ENCODE measurements at regions not wholly inside any gene's neighbourhood (a gene's known extent, or its start where the extent isn't known, plus 50 kb on each side); places are given as distances from the start of the nearest gene placed in this dataset.
A peak's percentile ranks its signal among the peaks of the same experiment; 100 is the strongest.

DNA sequence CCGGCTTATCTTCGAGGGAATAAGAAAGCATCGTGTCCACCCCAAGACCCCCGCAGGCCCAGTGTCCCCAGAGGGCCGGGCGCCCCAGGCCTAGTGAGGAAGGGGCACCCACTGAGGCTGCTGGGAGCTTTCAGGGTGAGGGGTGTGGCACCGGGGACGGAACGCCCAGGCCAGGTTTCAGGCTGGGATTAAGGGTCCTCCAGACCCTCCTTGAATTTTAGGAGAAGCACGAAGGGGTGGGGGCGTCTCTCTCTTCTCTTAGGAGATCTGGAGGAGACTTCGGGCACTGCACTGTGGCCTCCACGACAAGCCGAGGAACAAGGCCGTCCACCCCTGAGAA, 96.8 kb downstream of the PDGFA start:
- peak; percentile 51 for DNase-seq
- H3K4me3 ChIP-seq (ENCODE audit: insufficient read depth, low read depth, low read length), result no peak overlapping the region

DNA sequence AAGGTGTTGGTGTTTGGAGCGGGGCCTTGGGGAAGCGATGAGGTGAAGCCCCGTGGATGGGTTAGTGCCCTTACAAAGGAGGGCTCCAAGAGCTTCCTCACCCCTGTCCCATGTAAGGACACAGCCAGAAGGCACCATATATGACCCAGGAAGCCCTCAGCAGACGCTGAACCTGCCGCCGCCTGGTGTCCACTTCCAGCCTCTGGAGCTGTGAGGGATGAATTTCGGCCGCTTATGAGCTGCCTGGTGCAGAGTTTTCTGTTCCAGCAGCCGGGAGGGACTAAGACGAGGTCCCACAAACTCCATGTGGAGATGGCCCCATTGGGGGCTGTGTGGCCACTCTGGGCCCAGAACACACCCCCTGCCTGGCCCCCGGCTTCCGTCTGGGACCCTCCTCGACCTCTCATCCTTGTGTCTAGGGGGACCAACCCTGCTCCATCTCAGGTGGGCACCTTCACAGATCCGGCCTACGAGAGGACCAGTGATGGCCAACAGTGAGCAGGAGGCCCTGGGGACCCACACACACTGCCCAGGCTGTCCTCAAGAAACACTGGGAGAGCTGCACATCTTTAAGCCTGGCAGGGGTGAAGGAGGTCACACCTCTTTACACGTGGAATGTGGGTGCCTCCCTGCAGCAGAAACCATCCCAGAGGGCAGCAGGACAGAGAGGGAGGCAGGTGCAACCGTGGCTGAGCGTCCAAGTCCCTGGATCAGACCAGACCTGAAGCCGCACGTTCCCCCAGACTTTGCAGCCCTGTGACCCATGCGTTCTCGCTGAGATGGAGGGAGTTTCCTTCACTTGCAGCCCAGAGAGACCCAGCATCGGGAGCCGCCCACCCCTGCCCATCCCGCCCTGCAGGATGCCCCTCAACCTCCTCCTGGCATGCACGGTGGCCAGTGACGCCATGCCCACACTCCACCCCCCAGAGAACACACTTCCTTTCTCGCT, 96.1 kb downstream of the PDGFA start:
- Histone ChIP-seq H3K4me3 (ENCODE audit: insufficient read depth, low read depth, low read length) (no peak overlapping the region), H3K27me3 (ENCODE audit: control insufficient read depth, insufficient read depth, low read length) (no peaks in the 10 kb centered on the region), H3K36me3 (replicated peaks; ENCODE audit: control insufficient read depth, insufficient read depth, low read length) (no peaks in the 10 kb centered on the region)
- DNase-seq, result peak; percentile 51

More for the DNA sequence above, 96.8 kb downstream of the PDGFA start:
- Histone ChIP-seq H3K27me3 (ENCODE audit: control insufficient read depth, insufficient read depth, low read length) (no peaks in the 10 kb centered on the region), H3K36me3 (replicated peaks; ENCODE audit: control insufficient read depth, insufficient read depth, low read length) (no peaks in the 10 kb centered on the region)

DNA sequence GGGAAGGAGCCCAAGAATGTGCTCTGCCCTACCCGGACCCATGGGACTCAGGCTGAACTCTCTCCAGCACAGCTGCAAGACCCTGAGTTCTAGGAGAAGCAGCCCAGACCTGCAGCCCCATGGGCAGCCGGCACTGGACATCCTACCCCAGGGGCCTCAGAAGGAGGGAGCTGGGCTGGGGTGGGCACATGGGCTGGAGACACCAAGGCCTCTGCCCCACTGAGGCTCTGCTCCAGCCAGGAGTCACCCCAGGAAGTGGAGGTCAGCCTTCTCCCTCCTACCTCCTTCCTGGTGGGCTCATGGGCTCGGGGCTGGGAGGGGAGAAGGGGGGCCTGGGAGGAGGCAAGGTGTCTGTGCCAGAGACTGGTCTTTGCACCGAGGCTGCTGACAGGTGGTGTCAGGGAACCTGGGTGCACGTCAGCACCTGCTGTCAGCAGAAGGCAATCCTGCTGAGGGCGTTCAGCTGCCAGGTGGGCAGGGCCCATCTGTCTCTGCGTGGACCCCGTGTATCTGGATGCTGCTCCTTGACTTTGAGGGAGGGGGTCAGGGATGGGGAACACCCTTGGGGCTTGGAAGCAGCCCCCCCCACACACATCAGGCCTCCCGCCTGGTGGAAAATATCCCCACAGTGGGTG, 95.2 kb downstream of the PDGFA start:
- H3K4me3 ChIP-seq (ENCODE audit: insufficient read depth, low read depth, low read length), result no peak overlapping the region
- H3K36me3 ChIP-seq (replicated peaks; ENCODE audit: control insufficient read depth, insufficient read depth, low read length), result no peaks in the 10 kb centered on the region
- H3K27me3 ChIP-seq (ENCODE audit: control insufficient read depth, insufficient read depth, low read length), result no peaks in the 10 kb centered on the region
- peak; percentile 49 for DNase-seq

- no peak overlapping the region for H3K4me3 ChIP-seq (ENCODE audit: insufficient read depth, low read depth, low read length)
- H3K36me3 ChIP-seq (replicated peaks; ENCODE audit: control insufficient read depth, insufficient read depth, low read length), result no peaks in the 10 kb centered on the region
- H3K27me3 ChIP-seq (ENCODE audit: control insufficient read depth, insufficient read depth, low read length), result no peaks in the 10 kb centered on the region
- DNase-seq, result peak; percentile 67
These were observed 94.5 kb downstream of the PDGFA start for GRCh38 chr7:424961-425793.

GRCh38 chr7:425794-426188, 93.9 kb downstream of the PDGFA start:
- peak; percentile 86 for DNase-seq

GRCh38 chr7:426510-426909, 93.1 kb downstream of the PDGFA start:
- Histone ChIP-seq H3K4me3 (ENCODE audit: insufficient read depth, low read depth, low read length) (no peak overlapping the region), H3K36me3 (replicated peaks; ENCODE audit: control insufficient read depth, insufficient read depth, low read length) (no peaks in the 10 kb centered on the region)
- DNase-seq, result no peak

More at GRCh38 chr7:425794-426188, 93.9 kb downstream of the PDGFA start:
- Histone ChIP-seq H3K27me3 (ENCODE audit: control insufficient read depth, insufficient read depth, low read length) (no peaks in the 10 kb centered on the region), H3K4me3 (ENCODE audit: insufficient read depth, low read depth, low read length) (no peak overlapping the region), H3K36me3 (replicated peaks; ENCODE audit: control insufficient read depth, insufficient read depth, low read length) (no peaks in the 10 kb centered on the region)

DNA sequence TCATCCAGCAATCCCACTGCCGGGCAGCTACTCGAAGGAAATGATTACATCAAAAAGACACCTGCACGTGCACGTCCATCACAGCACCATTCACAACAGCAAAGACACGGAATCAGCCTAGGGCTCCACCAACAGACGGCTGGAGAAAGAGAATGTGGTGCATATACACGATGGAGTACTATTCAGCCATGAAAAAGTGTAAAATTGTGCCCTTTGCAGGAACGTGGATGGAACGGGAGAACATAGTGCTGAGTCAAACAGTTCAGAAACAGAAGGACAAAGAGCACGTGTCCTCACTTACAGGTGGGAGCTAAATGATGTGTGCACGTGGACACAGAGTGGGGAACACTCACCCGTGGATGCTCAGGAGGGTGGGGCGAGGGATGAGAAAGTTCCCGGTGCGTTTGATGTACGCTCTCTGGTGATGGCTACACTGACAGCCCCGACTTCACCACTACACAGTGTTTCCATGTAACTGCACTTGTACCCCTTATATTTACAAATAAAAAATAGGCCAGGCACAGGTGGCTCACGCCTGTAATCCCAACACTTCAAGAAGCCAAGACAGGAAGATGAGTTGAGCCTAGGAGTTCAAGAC, 92.0 kb downstream of the PDGFA start:
- Histone ChIP-seq H3K36me3 (replicated peaks; ENCODE audit: control insufficient read depth, insufficient read depth, low read length) (no peaks in the 10 kb centered on the region), H3K27me3 (ENCODE audit: control insufficient read depth, insufficient read depth, low read length) (no peaks in the 10 kb centered on the region), H3K4me3 (ENCODE audit: insufficient read depth, low read depth, low read length) (no peak overlapping the region)
- no peak for DNase-seq

More at GRCh38 chr7:426510-426909, 93.1 kb downstream of the PDGFA start:
- no peaks in the 10 kb centered on the region for H3K27me3 ChIP-seq (ENCODE audit: control insufficient read depth, insufficient read depth, low read length)

DNA sequence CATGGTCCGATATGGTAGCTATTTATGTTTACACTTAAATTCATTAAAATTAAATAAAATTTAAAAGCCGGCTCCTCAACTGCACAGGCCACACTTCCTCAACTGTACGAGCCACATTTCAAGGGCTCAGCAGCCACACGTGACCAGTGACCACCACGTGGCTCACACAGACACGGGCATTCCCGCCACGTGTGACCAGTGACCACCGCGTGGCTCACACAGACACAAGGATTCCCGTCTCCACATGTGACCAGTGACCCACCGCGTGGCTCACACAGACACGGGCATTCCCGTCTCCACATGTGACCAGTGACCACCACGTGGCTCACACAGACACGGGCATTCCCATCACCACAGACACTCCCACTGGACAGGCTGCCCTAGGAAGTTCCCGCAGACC, 91.3 kb downstream of the PDGFA start:
- Histone ChIP-seq H3K27me3 (ENCODE audit: control insufficient read depth, insufficient read depth, low read length) (no peaks in the 10 kb centered on the region), H3K36me3 (replicated peaks; ENCODE audit: control insufficient read depth, insufficient read depth, low read length) (no peaks in the 10 kb centered on the region), H3K4me3 (ENCODE audit: insufficient read depth, low read depth, low read length) (no peak overlapping the region)
- DNase-seq, result no peak

- H3K4me3 ChIP-seq (ENCODE audit: insufficient read depth, low read depth, low read length), result no peak overlapping the region
- no peaks in the 10 kb centered on the region for H3K36me3 ChIP-seq (replicated peaks; ENCODE audit: control insufficient read depth, insufficient read depth, low read length)
- DNase-seq, result no peak
- H3K27me3 ChIP-seq (ENCODE audit: control insufficient read depth, insufficient read depth, low read length), result no peaks in the 10 kb centered on the region
These were observed 90.5 kb downstream of the PDGFA start for GRCh38 chr7:428927-429827.

GRCh38 chr7:429828-430180, 89.8 kb downstream of the PDGFA start:
- Histone ChIP-seq H3K36me3 (replicated peaks; ENCODE audit: control insufficient read depth, insufficient read depth, low read length) (no peaks in the 10 kb centered on the region), H3K4me3 (ENCODE audit: insufficient read depth, low read depth, low read length) (no peak overlapping the region), H3K27me3 (ENCODE audit: control insufficient read depth, insufficient read depth, low read length) (no peaks in the 10 kb centered on the region)
- no peak for DNase-seq

- H3K36me3 ChIP-seq (replicated peaks; ENCODE audit: control insufficient read depth, insufficient read depth, low read length), result no peaks in the 10 kb centered on the region
- H3K4me3 ChIP-seq (ENCODE audit: insufficient read depth, low read depth, low read length), result no peak overlapping the region
- no peak for DNase-seq
- no peaks in the 10 kb centered on the region for H3K27me3 ChIP-seq (ENCODE audit: control insufficient read depth, insufficient read depth, low read length)
These were observed 88.6 kb downstream of the PDGFA start for GRCh38 chr7:431041-431440.

GRCh38 chr7:431658-432111, 88.0 kb downstream of the PDGFA start:
- H3K36me3 ChIP-seq (replicated peaks; ENCODE audit: control insufficient read depth, insufficient read depth, low read length), result no peaks in the 10 kb centered on the region
- H3K4me3 ChIP-seq (ENCODE audit: insufficient read depth, low read depth, low read length), result no peak overlapping the region
- H3K27me3 ChIP-seq (ENCODE audit: control insufficient read depth, insufficient read depth, low read length), result no peaks in the 10 kb centered on the region
- DNase-seq, result no peak

GRCh38 chr7:432256-432655, 87.4 kb downstream of the PDGFA start:
- H3K27me3 ChIP-seq (ENCODE audit: control insufficient read depth, insufficient read depth, low read length), result no peaks in the 10 kb centered on the region
- DNase-seq, result no peak
- H3K36me3 ChIP-seq (replicated peaks; ENCODE audit: control insufficient read depth, insufficient read depth, low read length), result no peaks in the 10 kb centered on the region
- H3K4me3 ChIP-seq (ENCODE audit: insufficient read depth, low read depth, low read length), result no peak overlapping the region

All from H7 (cell line).